BLaER1 treated with 17β-estradiol and CSF1 and Interleukin-3, amounts not matched to agents 10 nM and 100 nM (cell line): ENCODE measurements at regions not wholly inside any gene's neighbourhood (a gene's known extent, or its start where the extent isn't known, plus 50 kb on each side); places are given as distances from the start of the nearest gene placed in this dataset.

Source experiments
- H3K27ac ChIP-seq, 11 experiments: shearing (Covaris generic); formaldehyde crosslinking; 2 replicates each; pipeline ENCODE4 v1.8.1; 2022
- H3K27me3 ChIP-seq, 11 experiments: shearing (Covaris generic); formaldehyde crosslinking; 2 replicates each; pipeline ENCODE4 v1.8.1; 2022
- H3K36me3 ChIP-seq, 11 experiments: shearing (Covaris generic); formaldehyde crosslinking; 2 replicates each; pipeline ENCODE4 v1.8.1; 2022
- H3K4me1 ChIP-seq, 10 experiments: shearing (Covaris generic); formaldehyde crosslinking; 2 replicates each; pipeline ENCODE4 v1.8.1; 2022
- H3K4me2 ChIP-seq, 11 experiments: shearing (Covaris generic); formaldehyde crosslinking; 2 replicates each; pipeline ENCODE4 v1.8.1; 2022
- H3K4me3 ChIP-seq, 10 experiments: shearing (Covaris generic); formaldehyde crosslinking; 2 replicates each; pipeline ENCODE4 v1.8.1; 2022
- H3K9ac ChIP-seq, 11 experiments: shearing (Covaris generic); formaldehyde crosslinking; 2 replicates each; pipeline ENCODE4 v1.8.1; 2022
- H3K9me3 ChIP-seq, 11 experiments: shearing (Covaris generic); formaldehyde crosslinking; replicated peaks in 1 of 11; 2 replicates each; pipeline ENCODE4 v1.8.1; 2022
- H4K20me1 ChIP-seq, 11 experiments: shearing (Covaris generic); formaldehyde crosslinking; 2 replicates each; pipeline ENCODE4 v1.8.1; 2022
- Cebpa-rat ChIP-seq, 11 experiments: shearing (Covaris generic); IDR thresholded peaks; 2 replicates each; pipeline ENCODE4 v1.8.1; 2022

- Histone ChIP-seq H4K20me1 (no peaks in the 10 kb centered on the region), H3K9me3 (no peaks in the 10 kb centered on the region), H3K9ac (no peak overlapping the region), H3K36me3 (no peaks in the 10 kb centered on the region), H3K27ac (peak overlapping the region in 1 of 11 experiments; percentile 83; a peak in 2 of 22 replicates), H3K4me3 (no peak overlapping the region), H3K27me3 (no peaks in the 10 kb centered on the region), H3K4me1 (peaks cover 0 to 62% (median 32%) of the 10 kb centered on the region in 10 experiments; a peak in 13 of 20 replicates), H3K4me2 (peak overlapping the region in 4 of 11 experiments; percentile 22 to 92 (median 44); a peak in 6 of 22 replicates)
- no peak for TF ChIP-seq Cebpa-rat (IDR thresholded peaks at IDR 0.05)
Measured at GRCh38 chr1:58879464-58879863, 95.6 kb upstream of the JUN start.

- Histone ChIP-seq H3K27me3 (no peaks in the 10 kb centered on the region), H3K36me3 (no peaks in the 10 kb centered on the region), H3K9me3 (no peaks in the 10 kb centered on the region), H3K4me3 (no peak overlapping the region), H3K4me2 (peak overlapping the region in 3 of 11 experiments; percentile 59 to 92 (median 75); a peak in 4 of 22 replicates), H3K9ac (no peak overlapping the region), H3K27ac (peak overlapping the region in 3 of 11 experiments; percentile 77 to 91 (median 83); a peak in 5 of 22 replicates), H3K4me1 (peaks cover 0 to 73% (median 42%) of the 10 kb centered on the region in 10 experiments; a peak in 15 of 20 replicates), H4K20me1 (no peaks in the 10 kb centered on the region)
- no peak for TF ChIP-seq Cebpa-rat (IDR thresholded peaks at IDR 0.05)
Measured at GRCh38 chr1:58880592-58880991, 96.7 kb upstream of the JUN start.

- peak overlapping the region in 9 of 11 experiments; percentile 4 to 91 (median 31); a peak in 11 of 22 replicates for H3K27ac ChIP-seq
- peak overlapping the region in 2 of 11 experiments; percentile 9 to 70; a peak in 2 of 22 replicates for H3K9ac ChIP-seq
- peaks cover 0 to 82% (median 46%) of the 10 kb centered on the region in 10 experiments; a peak in 15 of 20 replicates for H3K4me1 ChIP-seq
- peak overlapping the region in 8 of 11 experiments; percentile 18 to 92 (median 67); a peak in 13 of 22 replicates for H3K4me2 ChIP-seq
- peak in 1 of 11 experiments; percentile 46; a peak in 1 of 22 replicates for TF ChIP-seq Cebpa-rat (IDR thresholded peaks at IDR 0.05)
- no peaks in the 10 kb centered on the region for H3K36me3 ChIP-seq
- H3K4me3 ChIP-seq = no peak overlapping the region
- no peaks in the 10 kb centered on the region for H3K27me3 ChIP-seq
- no peaks in the 10 kb centered on the region for H4K20me1 ChIP-seq
- H3K9me3 ChIP-seq = no peaks in the 10 kb centered on the region
Measured at GRCh38 chr1:58881471-58881994, 97.7 kb upstream of the JUN start.

- Histone ChIP-seq H3K27ac (peak overlapping the region in 9 of 11 experiments; percentile 4 to 91 (median 77); a peak in 15 of 22 replicates), H4K20me1 (no peaks in the 10 kb centered on the region), H3K4me1 (peaks cover 0 to 91% (median 46%) of the 10 kb centered on the region in 10 experiments; a peak in 15 of 20 replicates), H3K9ac (peak overlapping the region in 4 of 11 experiments; percentile 52 to 70 (median 64); a peak in 6 of 22 replicates), H3K27me3 (no peaks in the 10 kb centered on the region), H3K4me3 (no peak overlapping the region), H3K4me2 (peak overlapping the region in 7 of 11 experiments; percentile 12 to 92 (median 75); a peak in 10 of 22 replicates), H3K36me3 (no peaks in the 10 kb centered on the region), H3K9me3 (no peaks in the 10 kb centered on the region)
- no peak for TF ChIP-seq Cebpa-rat (IDR thresholded peaks at IDR 0.05)
Measured at GRCh38 chr1:58882322-58882948, 98.6 kb upstream of the JUN start.

- Histone ChIP-seq H3K27ac (peak overlapping the region in 9 of 11 experiments; percentile 20 to 91 (median 77); a peak in 16 of 22 replicates), H3K4me3 (no peak overlapping the region), H3K9ac (peak overlapping the region in 5 of 11 experiments; percentile 52 to 70 (median 66); a peak in 9 of 22 replicates), H4K20me1 (no peaks in the 10 kb centered on the region), H3K4me2 (peak overlapping the region in 7 of 11 experiments; percentile 12 to 92 (median 75); a peak in 13 of 22 replicates), H3K4me1 (peaks cover 0 to 100% (median 46%) of the 10 kb centered on the region in 10 experiments; a peak in 15 of 20 replicates), H3K36me3 (no peaks in the 10 kb centered on the region), H3K27me3 (no peaks in the 10 kb centered on the region), H3K9me3 (no peaks in the 10 kb centered on the region)
- TF ChIP-seq Cebpa-rat (IDR thresholded peaks at IDR 0.05) = peak in 4 of 11 experiments; percentile 46 to 61 (median 59); a peak in 3 of 22 replicates
Measured at GRCh38 chr1:58883037-58883887, 99.4 kb upstream of the JUN start.

- Histone ChIP-seq H3K4me2 (peak overlapping the region in 5 of 11 experiments; percentile 59 to 92 (median 75); a peak in 10 of 22 replicates), H3K9ac (peak overlapping the region in 4 of 11 experiments; percentile 32 to 70 (median 61); a peak in 6 of 22 replicates), H3K9me3 (no peaks in the 10 kb centered on the region), H3K4me3 (no peak overlapping the region), H3K27ac (peak overlapping the region in 6 of 11 experiments; percentile 64 to 91 (median 82); a peak in 11 of 22 replicates), H3K36me3 (no peaks in the 10 kb centered on the region), H3K27me3 (no peaks in the 10 kb centered on the region), H4K20me1 (no peaks in the 10 kb centered on the region), H3K4me1 (peaks cover 0 to 100% (median 46%) of the 10 kb centered on the region in 10 experiments; a peak in 15 of 20 replicates)
- no peak for TF ChIP-seq Cebpa-rat (IDR thresholded peaks at IDR 0.05)
Measured at GRCh38 chr1:58883888-58884482, 100.1 kb upstream of the JUN start.

GRCh38 chr1:58884706-58885661 is 101.1 kb upstream of the JUN start:
- Histone ChIP-seq H3K4me3 (no peak overlapping the region), H3K27me3 (no peaks in the 10 kb centered on the region), H3K9me3 (no peaks in the 10 kb centered on the region), H3K36me3 (no peaks in the 10 kb centered on the region), H4K20me1 (no peaks in the 10 kb centered on the region), H3K9ac (peak overlapping the region in 1 of 11 experiments; percentile 41; a peak in 2 of 22 replicates), H3K27ac (peak overlapping the region in 5 of 11 experiments; percentile 29 to 91 (median 83); a peak in 9 of 22 replicates), H3K4me2 (peak overlapping the region; percentile 4 to 92 (median 48); a peak in 15 of 22 replicates), H3K4me1 (peaks cover 0 to 100% (median 46%) of the 10 kb centered on the region in 10 experiments; a peak in 15 of 20 replicates)
- no peak for TF ChIP-seq Cebpa-rat (IDR thresholded peaks at IDR 0.05)
